GM12873 (cell line): ENCODE measurements at regions not wholly inside any gene's neighbourhood (a gene's known extent, or its start where the extent isn't known, plus 50 kb on each side); places are given as distances from the start of the nearest gene placed in this dataset.

Source experiments
- CTCF ChIP-seq: IDR thresholded peaks from 2 replicates; pipeline ENCODE4 v1.5.1; 2012; ENCODE audit warnings: low read depth, mild to moderate bottlenecking, moderate library complexity, low read length, control low read depth; ENCODE audit not compliant: insufficient read depth; ENCODE audit errors: missing control alignments

GRCh38 chr10:20988357-20988983 is 91.4 kb upstream of the NEBL start:
- no peak for TF ChIP-seq CTCF

GRCh38 chr10:20986049-20986448 is 88.9 kb upstream of the NEBL start:
- no peak for TF ChIP-seq CTCF

- no peak for TF ChIP-seq CTCF
Measured at GRCh38 chr10:20984662-20985061, 87.6 kb upstream of the NEBL start.

- TF ChIP-seq CTCF, result no peak
Measured at GRCh38 chr10:20981419-20981953, 84.4 kb upstream of the NEBL start.

- TF ChIP-seq CTCF, result no peak
Measured at GRCh38 chr10:20978617-20979016, 81.5 kb upstream of the NEBL start.

GRCh38 chr10:20977300-20977699 is 80.2 kb upstream of the NEBL start:
- TF ChIP-seq CTCF, result no peak

GRCh38 chr10:20976891-20977290 is 79.8 kb upstream of the NEBL start:
- no peak for TF ChIP-seq CTCF
